ENCODE measurements at regions not wholly inside any gene's neighbourhood (a gene's known extent, or its start where the extent isn't known, plus 50 kb on each side); places are given as distances from the start of the nearest gene placed in this dataset.

DNA sequence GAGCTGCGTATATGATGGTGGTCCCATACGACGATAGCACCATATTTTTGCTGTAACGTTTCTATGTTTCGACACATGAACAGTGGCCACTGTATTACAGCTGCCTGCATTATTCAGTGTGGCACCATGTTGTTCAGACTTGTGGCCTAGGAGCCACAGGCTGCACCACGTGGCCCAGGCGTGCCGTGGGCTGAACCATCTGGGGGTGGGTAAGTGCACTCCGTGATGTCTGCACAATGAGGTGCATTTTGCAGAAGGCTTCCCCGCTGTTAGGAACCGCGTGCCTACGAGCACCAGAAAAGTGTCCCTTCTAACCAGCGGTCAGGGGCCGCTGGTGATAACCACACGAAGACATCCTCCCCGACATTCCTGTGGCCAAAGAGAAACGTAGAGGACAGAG lies 433.7 kb upstream of the MYT1L start:
- TF ChIP-seq, protein P1, sequence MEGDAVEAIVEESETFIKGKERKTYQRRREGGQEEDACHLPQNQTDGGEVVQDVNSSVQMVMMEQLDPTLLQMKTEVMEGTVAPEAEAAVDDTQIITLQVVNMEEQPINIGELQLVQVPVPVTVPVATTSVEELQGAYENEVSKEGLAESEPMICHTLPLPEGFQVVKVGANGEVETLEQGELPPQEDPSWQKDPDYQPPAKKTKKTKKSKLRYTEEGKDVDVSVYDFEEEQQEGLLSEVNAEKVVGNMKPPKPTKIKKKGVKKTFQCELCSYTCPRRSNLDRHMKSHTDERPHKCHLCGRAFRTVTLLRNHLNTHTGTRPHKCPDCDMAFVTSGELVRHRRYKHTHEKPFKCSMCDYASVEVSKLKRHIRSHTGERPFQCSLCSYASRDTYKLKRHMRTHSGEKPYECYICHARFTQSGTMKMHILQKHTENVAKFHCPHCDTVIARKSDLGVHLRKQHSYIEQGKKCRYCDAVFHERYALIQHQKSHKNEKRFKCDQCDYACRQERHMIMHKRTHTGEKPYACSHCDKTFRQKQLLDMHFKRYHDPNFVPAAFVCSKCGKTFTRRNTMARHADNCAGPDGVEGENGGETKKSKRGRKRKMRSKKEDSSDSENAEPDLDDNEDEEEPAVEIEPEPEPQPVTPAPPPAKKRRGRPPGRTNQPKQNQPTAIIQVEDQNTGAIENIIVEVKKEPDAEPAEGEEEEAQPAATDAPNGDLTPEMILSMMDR (IDR thresholded peaks at IDR 0.05; ENCODE audit: insufficient read depth, missing control alignments): no peak
- FAIRE-seq (no peak), DNase-seq (ENCODE audit: insufficient read length, low spot score) (no peak)

DNA sequence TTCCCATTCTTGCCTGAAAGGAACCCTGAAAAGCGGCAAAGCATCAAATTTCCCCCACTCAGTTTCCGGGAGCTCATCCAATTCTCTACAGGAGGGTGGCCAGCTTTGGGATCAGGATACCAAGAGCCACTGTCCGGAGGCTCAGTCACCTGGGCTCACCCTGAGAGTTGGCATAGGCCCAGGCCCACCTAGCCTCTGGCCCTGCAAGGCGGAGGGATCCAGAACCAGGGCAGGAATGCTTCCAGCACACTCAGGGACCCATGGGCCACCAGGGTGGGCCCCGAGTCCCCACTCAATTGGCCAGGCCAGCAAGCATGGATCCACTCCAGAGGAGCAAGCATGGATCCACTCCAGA lies 432.9 kb upstream of the MYT1L start:
- DNase-seq (ENCODE audit: insufficient read length, low spot score) (no peak), FAIRE-seq (no peak)
- TF ChIP-seq, protein P1 (IDR thresholded peaks at IDR 0.05; ENCODE audit: insufficient read depth, missing control alignments): no peak

DNA sequence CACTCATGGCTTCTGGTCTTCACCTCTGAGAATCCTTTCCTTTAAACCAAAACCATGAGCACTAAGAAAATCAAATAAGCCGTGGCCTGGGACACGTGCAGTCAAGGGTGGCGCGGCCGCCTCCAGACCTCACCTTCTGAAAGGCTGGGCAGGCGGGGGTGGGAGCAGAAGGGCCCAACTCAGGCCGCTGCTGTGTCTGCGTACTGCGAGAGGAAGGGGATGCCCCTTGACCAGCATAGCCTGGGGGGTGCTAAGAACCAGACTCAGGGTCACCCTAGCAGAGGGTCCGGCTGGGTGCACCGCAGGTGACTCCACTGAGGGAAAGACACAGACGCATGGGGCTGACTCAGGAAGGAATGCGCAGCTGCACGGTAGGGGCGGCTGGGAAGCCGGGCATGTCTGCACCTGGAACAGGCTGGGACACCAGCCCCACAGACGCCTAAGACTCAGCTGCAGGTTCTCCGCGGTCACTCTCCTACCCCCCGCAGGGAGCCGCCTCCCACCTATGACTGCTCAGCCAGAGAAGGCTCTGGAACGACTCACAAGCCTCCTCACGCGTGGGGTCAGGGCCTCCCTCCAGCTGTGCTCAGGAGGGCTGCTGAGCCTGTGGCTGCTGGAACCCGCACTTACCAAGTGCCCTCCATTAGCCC lies 432.4 kb upstream of the MYT1L start:
- DNase-seq (ENCODE audit: insufficient read length, low spot score): no peak
- no peak for FAIRE-seq
- TF ChIP-seq, protein P1 (IDR thresholded peaks at IDR 0.05; ENCODE audit: insufficient read depth, missing control alignments): no peak

- no peak for FAIRE-seq
- TF ChIP-seq, protein P1 (IDR thresholded peaks at IDR 0.05; ENCODE audit: insufficient read depth, missing control alignments): no peak
- DNase-seq (ENCODE audit: insufficient read length, low spot score): no peak
Measured at GRCh38 chr2:2762913-2763312, 431.8 kb upstream of the MYT1L start.

GRCh38 chr2:2762166-2762908 lies 431.3 kb upstream of the MYT1L start:
- TF ChIP-seq, protein P1 (IDR thresholded peaks at IDR 0.05; ENCODE audit: insufficient read depth, missing control alignments): no peak
- FAIRE-seq (no peak), DNase-seq (ENCODE audit: insufficient read length, low spot score) (no peak)

GRCh38 chr2:2758793-2759367 lies 427.8 kb upstream of the MYT1L start:
- no peak for FAIRE-seq
- TF ChIP-seq, protein P1 (IDR thresholded peaks at IDR 0.05; ENCODE audit: insufficient read depth, missing control alignments): no peak

DNA sequence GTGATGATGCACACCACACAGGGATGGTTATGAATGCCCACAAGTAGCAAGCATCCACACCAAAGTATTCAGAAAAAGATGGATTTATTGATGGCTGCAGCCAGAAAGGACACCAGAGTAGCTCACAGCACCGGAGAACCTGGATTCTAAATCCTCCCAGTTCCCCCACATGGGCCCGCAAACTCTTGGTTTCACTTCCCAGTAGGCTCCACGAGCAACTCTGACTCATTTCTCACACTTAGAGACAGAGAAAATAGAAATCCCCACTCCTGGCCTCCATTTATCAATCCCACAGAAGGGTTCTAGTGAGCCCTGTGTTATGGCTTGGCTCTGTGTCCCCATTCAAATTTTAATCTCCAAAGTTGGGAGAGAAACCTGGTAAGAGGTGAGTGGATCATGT lies 426.7 kb upstream of the MYT1L start:
- DNase-seq (ENCODE audit: insufficient read length, low spot score): no peak
- TF ChIP-seq, protein P1 (IDR thresholded peaks at IDR 0.05; ENCODE audit: insufficient read depth, missing control alignments): no peak
- no peak for FAIRE-seq

More at GRCh38 chr2:2758793-2759367, 427.8 kb upstream of the MYT1L start:
- DNase-seq (ENCODE audit: insufficient read length, low spot score): no peak

Data from D721Med (cell line).